WTC11 (cell line): ENCODE measurements at regions not wholly inside any gene's neighbourhood (a gene's known extent, or its start where the extent isn't known, plus 50 kb on each side); places are given as distances from the start of the nearest gene placed in this dataset.

Experiments
- ATAC-seq: fragments of 200-7000 bp; cut with Tn5 transposase; 2 replicates; pipeline ENCODE4 v1.10.0; 2021; ENCODE audit warnings: mild to moderate bottlenecking, moderate library complexity
- CTCF ChIA-PET: fragments of 300-600 bp; sonication (Branson Sonifier 250); formaldehyde crosslinking; loops from one replicate; lab custom pipeline; 2021; ENCODE audit warnings: antibody characterized with exemption; lab: Charles Lee
- POLR2A ChIA-PET: fragments of 350-600 bp; sonication (Branson Sonifier 250); formaldehyde crosslinking; loops from one replicate; lab custom pipeline; 2021; ENCODE audit warnings: antibody characterized with exemption; lab: Charles Lee
- DNase-seq: peaks from one replicate; pipeline ENCODE4 v3.0.0; 2021; ENCODE audit warnings: low spot score
- H3K27ac Mint-ChIP-seq: 2 replicates; pipeline ENCODE4 v1.8.0; 2021; ENCODE audit warnings: mixed read lengths
- H3K27me3 Mint-ChIP-seq: 2 replicates; pipeline ENCODE4 v1.8.0; 2021; ENCODE audit warnings: low read depth, mild to moderate bottlenecking, moderate library complexity, mixed read lengths
- H3K36me3 Mint-ChIP-seq: 2 replicates; pipeline ENCODE4 v1.8.0; 2021; ENCODE audit warnings: mixed read lengths
- H3K4me1 Mint-ChIP-seq: 2 replicates; pipeline ENCODE4 v1.8.0; 2022; ENCODE audit warnings: mixed read lengths
- H3K4me3 Mint-ChIP-seq: 2 replicates; pipeline ENCODE4 v1.8.0; 2021; ENCODE audit warnings: mild to moderate bottlenecking, moderate library complexity, mixed read lengths
- H3K9me3 Mint-ChIP-seq: 2 replicates; pipeline ENCODE4 v1.8.0; 2021; ENCODE audit warnings: mixed read lengths
- EMX1 ChIP-seq: fragments of 250-450 bp; sonication (Bioruptor Pico); IDR thresholded peaks from 2 replicates; pipeline ENCODE4 v1.8.0; 2021; ENCODE audit warnings: mild to moderate bottlenecking
- FOXP1 ChIP-seq: sonication (generic); formaldehyde crosslinking; IDR thresholded peaks from 2 replicates; pipeline ENCODE4 v1.8.0; 2022; ENCODE audit warnings: missing genetic modification reagents, mild to moderate bottlenecking, moderate library complexity, borderline replicate concordance
- GRHL2 ChIP-seq: fragments of 250-450 bp; sonication (Bioruptor Pico); IDR thresholded peaks from 2 replicates; pipeline ENCODE4 v1.8.0; 2022; ENCODE audit warnings: mild to moderate bottlenecking, moderate library complexity; ENCODE audit not compliant: insufficient replicate concordance, severe bottlenecking
- IRF2 ChIP-seq: sonication (generic); formaldehyde crosslinking; IDR thresholded peaks from 2 replicates; pipeline ENCODE4 v1.8.0; 2022; ENCODE audit warnings: low read depth, missing genetic modification reagents, borderline replicate concordance
- MXD4 ChIP-seq: fragments of 250-450 bp; sonication (Bioruptor Pico); IDR thresholded peaks from 2 replicates; pipeline ENCODE4 v1.8.0; 2021; ENCODE audit warnings: mild to moderate bottlenecking, moderate library complexity, borderline replicate concordance
- MYBL2 ChIP-seq: sonication (generic); formaldehyde crosslinking; IDR thresholded peaks from 2 replicates; pipeline ENCODE4 v1.8.1; 2023; ENCODE audit warnings: mild to moderate bottlenecking, moderate library complexity, missing genetic modification reagents
- OVOL2 ChIP-seq: fragments of 250-450 bp; sonication (Bioruptor Pico); IDR thresholded peaks from 2 replicates; pipeline ENCODE4 v1.9.0; 2021; ENCODE audit warnings: mild to moderate bottlenecking, borderline replicate concordance
- PRRX2 ChIP-seq: fragments of 250-450 bp; sonication (Bioruptor Pico); IDR thresholded peaks from 2 replicates; pipeline ENCODE4 v1.8.0; 2021; ENCODE audit warnings: mild to moderate bottlenecking
- RORB ChIP-seq: fragments of 250-450 bp; sonication (Bioruptor Pico); IDR thresholded peaks from 2 replicates; pipeline ENCODE4 v1.9.0; 2021; ENCODE audit warnings: mild to moderate bottlenecking
- SP1 ChIP-seq: sonication (generic); formaldehyde crosslinking; conservative IDR thresholded peaks from 2 replicates; pipeline ENCODE4 v1.8.1; 2022; ENCODE audit warnings: missing genetic modification reagents
- TP53 ChIP-seq: sonication (generic); formaldehyde crosslinking; IDR thresholded peaks from 2 replicates; pipeline ENCODE4 v1.8.1; 2023; ENCODE audit warnings: mild to moderate bottlenecking, missing genetic modification reagents
- ZNF121 ChIP-seq: sonication (generic); formaldehyde crosslinking; IDR thresholded peaks from 2 replicates; pipeline ENCODE4 v1.8.0; 2023; ENCODE audit warnings: missing genetic modification reagents
- ZNF317 ChIP-seq: sonication (generic); formaldehyde crosslinking; IDR thresholded peaks from 2 replicates; pipeline ENCODE4 v1.8.1; 2023; ENCODE audit warnings: low read depth, mild to moderate bottlenecking, moderate library complexity, missing genetic modification reagents, borderline replicate concordance
- ZNF396 ChIP-seq: fragments of 250-450 bp; sonication (Bioruptor Pico); IDR thresholded peaks from 2 replicates; pipeline ENCODE4 v1.8.0; 2021; ENCODE audit warnings: mild to moderate bottlenecking, moderate library complexity, borderline replicate concordance
- TF ChIP-seq, protein P1 (sequence below): sonication (generic); formaldehyde crosslinking; IDR thresholded peaks from 2 replicates; pipeline ENCODE4 v1.8.1; 2023; ENCODE audit warnings: mild to moderate bottlenecking, missing genetic modification reagents, moderate library complexity
- TF ChIP-seq, protein P2 (sequence below): sonication (generic); formaldehyde crosslinking; IDR thresholded peaks from 2 replicates; pipeline ENCODE4 v1.8.0; 2023; ENCODE audit warnings: missing genetic modification reagents
- TF ChIP-seq, protein P3 (sequence below): fragments of 250-450 bp; sonication (Bioruptor Pico); IDR thresholded peaks from 2 replicates; pipeline ENCODE4 v1.8.0; 2021; ENCODE audit warnings: mild to moderate bottlenecking
- TF ChIP-seq, protein P4 (sequence below): fragments of 250-450 bp; sonication (Bioruptor Pico); IDR thresholded peaks from 2 replicates; pipeline ENCODE4 v1.9.0; 2021; ENCODE audit warnings: mild to moderate bottlenecking
- TF ChIP-seq, protein P5 (sequence below): fragments of 250-450 bp; sonication (Bioruptor Pico); IDR thresholded peaks from 2 replicates; pipeline ENCODE4 v1.9.0; 2021; ENCODE audit warnings: mild to moderate bottlenecking, borderline replicate concordance

DNA sequence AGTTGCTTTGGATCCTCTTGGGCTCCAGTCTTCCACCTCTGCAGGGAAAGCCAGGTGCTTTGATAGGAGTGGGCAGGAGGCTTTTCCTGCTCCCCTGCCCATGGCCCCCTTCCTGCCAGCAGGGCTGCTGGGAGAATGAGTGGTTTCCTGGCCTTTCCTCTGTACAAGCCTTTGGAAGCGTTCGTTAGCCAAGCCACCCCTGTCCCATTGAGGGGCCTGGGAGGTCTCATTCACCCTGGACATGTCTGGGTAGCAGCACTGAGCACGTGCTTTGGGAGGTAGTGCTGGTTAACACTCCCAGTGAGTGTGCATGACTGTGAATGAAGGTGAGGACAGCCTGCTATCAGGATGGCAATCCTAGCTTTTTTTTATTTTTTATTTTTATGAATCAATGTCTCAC is 118.5 kb upstream of the CACNA1E start (continued):
- TF ChIP-seq, protein P1, sequence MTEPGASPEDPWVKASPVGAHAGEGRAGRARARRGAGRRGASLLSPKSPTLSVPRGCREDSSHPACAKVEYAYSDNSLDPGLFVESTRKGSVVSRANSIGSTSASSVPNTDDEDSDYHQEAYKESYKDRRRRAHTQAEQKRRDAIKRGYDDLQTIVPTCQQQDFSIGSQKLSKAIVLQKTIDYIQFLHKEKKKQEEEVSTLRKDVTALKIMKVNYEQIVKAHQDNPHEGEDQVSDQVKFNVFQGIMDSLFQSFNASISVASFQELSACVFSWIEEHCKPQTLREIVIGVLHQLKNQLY (CRISPR knock-in tag): no peak
- TF ChIP-seq ZNF396 (CRISPR knock-in tag): no peak

DNA sequence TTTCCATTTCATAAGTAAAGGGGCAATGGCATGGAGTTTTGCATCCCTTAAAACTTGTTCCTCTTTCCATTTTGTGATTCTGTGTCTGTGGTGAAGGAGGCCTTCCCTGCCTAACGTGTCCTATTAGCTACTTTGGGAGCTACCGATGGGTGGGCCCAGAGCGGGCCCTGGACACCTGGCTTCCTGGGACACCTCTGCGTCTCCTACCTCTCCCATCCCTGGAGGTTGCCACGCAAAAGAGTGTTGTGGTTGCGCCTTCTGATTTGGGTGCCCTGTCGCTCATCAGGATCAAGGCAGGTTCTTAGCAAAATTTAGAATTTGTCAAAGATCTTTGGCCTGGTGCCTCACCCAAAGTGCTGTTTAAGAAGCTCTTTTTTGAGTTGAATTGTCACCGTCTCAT is 116.4 kb upstream of the CACNA1E start:
- Mint-ChIP-seq H3K4me3 (no peak overlapping the region), H3K36me3 (peaks cover 5% of the 10 kb centered on the region), H3K27me3 (no peaks in the 10 kb centered on the region), H3K9me3 (peaks cover 14% of the 10 kb centered on the region), H3K4me1 (no peaks in the 10 kb centered on the region), H3K27ac (no peak overlapping the region)
- DNase-seq (no peak), ATAC-seq (no peak)
- no peak for TF ChIP-seq FOXP1 (CRISPR knock-in tag)
- TF ChIP-seq EMX1 (CRISPR knock-in tag): no peak
- TF ChIP-seq IRF2 (CRISPR knock-in tag): no peak
- no peak for TF ChIP-seq MXD4
- TF ChIP-seq, protein P2, sequence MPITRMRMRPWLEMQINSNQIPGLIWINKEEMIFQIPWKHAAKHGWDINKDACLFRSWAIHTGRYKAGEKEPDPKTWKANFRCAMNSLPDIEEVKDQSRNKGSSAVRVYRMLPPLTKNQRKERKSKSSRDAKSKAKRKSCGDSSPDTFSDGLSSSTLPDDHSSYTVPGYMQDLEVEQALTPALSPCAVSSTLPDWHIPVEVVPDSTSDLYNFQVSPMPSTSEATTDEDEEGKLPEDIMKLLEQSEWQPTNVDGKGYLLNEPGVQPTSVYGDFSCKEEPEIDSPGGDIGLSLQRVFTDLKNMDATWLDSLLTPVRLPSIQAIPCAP (CRISPR knock-in tag): no peak
- ChIA-PET CTCF (interaction anchor here (1.1 to 2.0 kb wide), 2 partner anchors 58 to 177 kb away, joined by 3 to 5 read pairs; no protein-coding TSS in a partner anchor), POLR2A (no interaction called here)

DNA sequence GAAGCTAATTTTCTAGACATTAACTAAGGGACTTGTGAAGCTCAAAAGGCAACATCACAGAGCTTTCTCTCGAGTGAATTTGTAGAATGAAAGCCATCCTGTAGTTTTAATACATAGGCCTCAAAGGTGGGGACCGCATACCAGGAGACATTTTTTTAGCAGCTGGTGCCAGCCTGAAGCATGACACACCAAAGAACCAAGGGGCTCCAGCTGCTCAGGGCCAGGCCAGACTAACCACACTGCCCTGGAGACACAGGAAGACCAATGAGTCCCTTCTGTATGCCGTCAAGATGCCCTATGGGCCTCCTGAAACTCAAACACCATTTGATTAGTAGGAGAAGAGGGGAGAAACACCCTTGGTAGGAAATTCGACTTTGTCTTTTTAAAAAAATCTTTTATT is 113.9 kb upstream of the CACNA1E start:
- Mint-ChIP-seq H3K27me3 (no peaks in the 10 kb centered on the region), H3K36me3 (peaks cover 11% of the 10 kb centered on the region), H3K4me3 (no peak overlapping the region), H3K4me1 (no peaks in the 10 kb centered on the region), H3K27ac (no peak overlapping the region), H3K9me3 (peaks cover 25% of the 10 kb centered on the region)
- ChIA-PET CTCF (no interaction called here), POLR2A (no interaction called here)
- no peak for DNase-seq
- ATAC-seq: no peak
- TF ChIP-seq, protein P3, sequence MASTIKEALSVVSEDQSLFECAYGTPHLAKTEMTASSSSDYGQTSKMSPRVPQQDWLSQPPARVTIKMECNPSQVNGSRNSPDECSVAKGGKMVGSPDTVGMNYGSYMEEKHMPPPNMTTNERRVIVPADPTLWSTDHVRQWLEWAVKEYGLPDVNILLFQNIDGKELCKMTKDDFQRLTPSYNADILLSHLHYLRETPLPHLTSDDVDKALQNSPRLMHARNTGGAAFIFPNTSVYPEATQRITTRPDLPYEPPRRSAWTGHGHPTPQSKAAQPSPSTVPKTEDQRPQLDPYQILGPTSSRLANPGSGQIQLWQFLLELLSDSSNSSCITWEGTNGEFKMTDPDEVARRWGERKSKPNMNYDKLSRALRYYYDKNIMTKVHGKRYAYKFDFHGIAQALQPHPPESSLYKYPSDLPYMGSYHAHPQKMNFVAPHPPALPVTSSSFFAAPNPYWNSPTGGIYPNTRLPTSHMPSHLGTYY (CRISPR knock-in tag): no peak
- TF ChIP-seq, protein P4, sequence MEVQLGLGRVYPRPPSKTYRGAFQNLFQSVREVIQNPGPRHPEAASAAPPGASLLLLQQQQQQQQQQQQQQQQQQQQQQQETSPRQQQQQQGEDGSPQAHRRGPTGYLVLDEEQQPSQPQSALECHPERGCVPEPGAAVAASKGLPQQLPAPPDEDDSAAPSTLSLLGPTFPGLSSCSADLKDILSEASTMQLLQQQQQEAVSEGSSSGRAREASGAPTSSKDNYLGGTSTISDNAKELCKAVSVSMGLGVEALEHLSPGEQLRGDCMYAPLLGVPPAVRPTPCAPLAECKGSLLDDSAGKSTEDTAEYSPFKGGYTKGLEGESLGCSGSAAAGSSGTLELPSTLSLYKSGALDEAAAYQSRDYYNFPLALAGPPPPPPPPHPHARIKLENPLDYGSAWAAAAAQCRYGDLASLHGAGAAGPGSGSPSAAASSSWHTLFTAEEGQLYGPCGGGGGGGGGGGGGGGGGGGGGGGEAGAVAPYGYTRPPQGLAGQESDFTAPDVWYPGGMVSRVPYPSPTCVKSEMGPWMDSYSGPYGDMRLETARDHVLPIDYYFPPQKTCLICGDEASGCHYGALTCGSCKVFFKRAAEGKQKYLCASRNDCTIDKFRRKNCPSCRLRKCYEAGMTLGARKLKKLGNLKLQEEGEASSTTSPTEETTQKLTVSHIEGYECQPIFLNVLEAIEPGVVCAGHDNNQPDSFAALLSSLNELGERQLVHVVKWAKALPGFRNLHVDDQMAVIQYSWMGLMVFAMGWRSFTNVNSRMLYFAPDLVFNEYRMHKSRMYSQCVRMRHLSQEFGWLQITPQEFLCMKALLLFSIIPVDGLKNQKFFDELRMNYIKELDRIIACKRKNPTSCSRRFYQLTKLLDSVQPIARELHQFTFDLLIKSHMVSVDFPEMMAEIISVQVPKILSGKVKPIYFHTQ: no peak
- TF ChIP-seq RORB (CRISPR knock-in tag): no peak

DNA sequence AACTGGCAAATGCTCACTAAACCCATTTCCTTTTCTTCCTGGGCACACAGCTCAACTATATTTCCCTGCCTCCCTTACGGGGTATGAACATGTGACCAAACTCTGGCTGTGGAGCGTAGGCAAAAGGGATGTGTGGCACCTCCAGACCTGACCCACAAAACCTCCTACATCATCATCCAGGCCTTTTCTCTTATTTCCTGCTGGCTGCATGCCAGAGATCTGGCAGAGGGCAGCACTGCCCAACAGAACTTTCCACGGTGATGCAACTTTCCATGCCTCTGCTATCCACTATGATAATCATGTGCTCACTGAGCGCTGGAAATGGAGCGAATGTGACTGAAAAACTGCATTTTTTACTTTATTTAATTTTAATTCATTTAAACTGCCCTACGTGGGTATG is 99.6 kb upstream of the CACNA1E start:
- Mint-ChIP-seq H3K4me1 (peaks cover 5% of the 10 kb centered on the region; the same call in 1 of the 2 replicates), H3K4me3 (no peak overlapping the region), H3K27ac (no peak overlapping the region), H3K36me3 (no peaks in the 10 kb centered on the region), H3K27me3 (no peaks in the 10 kb centered on the region), H3K9me3 (peaks cover 8% of the 10 kb centered on the region)
- DNase-seq (no peak), ATAC-seq (0 out of 2 replicates have a peak, but pooled peaks have one; percentile 36)
- POLR2A ChIA-PET: no interaction called here
- CTCF ChIA-PET: no interaction called here
- TF ChIP-seq SP1 (CRISPR knock-in tag) (no peak), GRHL2 (CRISPR knock-in tag) (no peak), OVOL2 (CRISPR knock-in tag) (no peak), ZNF121 (no peak), ZNF396 (CRISPR knock-in tag) (no peak), PRRX2 (no peak), TP53 (CRISPR knock-in tag) (no peak), MYBL2 (no peak), ZNF317 (CRISPR knock-in tag) (no peak; the same call in 1 of the 2 replicates)
- TF ChIP-seq, protein P5, sequence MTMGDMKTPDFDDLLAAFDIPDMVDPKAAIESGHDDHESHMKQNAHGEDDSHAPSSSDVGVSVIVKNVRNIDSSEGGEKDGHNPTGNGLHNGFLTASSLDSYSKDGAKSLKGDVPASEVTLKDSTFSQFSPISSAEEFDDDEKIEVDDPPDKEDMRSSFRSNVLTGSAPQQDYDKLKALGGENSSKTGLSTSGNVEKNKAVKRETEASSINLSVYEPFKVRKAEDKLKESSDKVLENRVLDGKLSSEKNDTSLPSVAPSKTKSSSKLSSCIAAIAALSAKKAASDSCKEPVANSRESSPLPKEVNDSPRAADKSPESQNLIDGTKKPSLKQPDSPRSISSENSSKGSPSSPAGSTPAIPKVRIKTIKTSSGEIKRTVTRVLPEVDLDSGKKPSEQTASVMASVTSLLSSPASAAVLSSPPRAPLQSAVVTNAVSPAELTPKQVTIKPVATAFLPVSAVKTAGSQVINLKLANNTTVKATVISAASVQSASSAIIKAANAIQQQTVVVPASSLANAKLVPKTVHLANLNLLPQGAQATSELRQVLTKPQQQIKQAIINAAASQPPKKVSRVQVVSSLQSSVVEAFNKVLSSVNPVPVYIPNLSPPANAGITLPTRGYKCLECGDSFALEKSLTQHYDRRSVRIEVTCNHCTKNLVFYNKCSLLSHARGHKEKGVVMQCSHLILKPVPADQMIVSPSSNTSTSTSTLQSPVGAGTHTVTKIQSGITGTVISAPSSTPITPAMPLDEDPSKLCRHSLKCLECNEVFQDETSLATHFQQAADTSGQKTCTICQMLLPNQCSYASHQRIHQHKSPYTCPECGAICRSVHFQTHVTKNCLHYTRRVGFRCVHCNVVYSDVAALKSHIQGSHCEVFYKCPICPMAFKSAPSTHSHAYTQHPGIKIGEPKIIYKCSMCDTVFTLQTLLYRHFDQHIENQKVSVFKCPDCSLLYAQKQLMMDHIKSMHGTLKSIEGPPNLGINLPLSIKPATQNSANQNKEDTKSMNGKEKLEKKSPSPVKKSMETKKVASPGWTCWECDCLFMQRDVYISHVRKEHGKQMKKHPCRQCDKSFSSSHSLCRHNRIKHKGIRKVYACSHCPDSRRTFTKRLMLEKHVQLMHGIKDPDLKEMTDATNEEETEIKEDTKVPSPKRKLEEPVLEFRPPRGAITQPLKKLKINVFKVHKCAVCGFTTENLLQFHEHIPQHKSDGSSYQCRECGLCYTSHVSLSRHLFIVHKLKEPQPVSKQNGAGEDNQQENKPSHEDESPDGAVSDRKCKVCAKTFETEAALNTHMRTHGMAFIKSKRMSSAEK (CRISPR knock-in tag): no peak
